ENCODE measurements at regions not wholly inside any gene's neighbourhood (a gene's known extent, or its start where the extent isn't known, plus 50 kb on each side); places are given as distances from the start of the nearest gene placed in this dataset.

DNA sequence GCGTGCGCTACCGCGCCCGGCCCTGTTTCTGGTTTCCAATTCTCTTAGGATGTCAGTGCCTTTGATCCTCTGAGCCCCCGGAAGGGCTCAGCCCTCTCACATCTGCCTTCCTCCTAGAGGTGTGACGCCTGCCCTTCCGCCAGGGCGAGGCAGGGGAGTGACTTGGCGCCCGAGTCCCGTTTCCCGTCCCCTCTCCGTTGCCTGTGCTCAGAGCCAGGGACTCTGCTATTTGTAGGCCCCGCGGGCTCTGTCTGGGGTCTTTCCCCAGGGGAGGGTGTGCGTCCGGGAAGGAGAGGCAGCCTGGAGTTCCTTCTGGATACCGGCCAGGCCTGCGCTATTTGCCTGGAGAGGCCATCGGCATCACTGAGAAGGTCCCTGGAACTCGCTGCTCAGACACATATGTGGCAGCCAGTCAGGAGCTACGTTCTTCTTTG, 103.7 kb upstream of the TAF1B start:
- DNase-seq: no peak

DNA sequence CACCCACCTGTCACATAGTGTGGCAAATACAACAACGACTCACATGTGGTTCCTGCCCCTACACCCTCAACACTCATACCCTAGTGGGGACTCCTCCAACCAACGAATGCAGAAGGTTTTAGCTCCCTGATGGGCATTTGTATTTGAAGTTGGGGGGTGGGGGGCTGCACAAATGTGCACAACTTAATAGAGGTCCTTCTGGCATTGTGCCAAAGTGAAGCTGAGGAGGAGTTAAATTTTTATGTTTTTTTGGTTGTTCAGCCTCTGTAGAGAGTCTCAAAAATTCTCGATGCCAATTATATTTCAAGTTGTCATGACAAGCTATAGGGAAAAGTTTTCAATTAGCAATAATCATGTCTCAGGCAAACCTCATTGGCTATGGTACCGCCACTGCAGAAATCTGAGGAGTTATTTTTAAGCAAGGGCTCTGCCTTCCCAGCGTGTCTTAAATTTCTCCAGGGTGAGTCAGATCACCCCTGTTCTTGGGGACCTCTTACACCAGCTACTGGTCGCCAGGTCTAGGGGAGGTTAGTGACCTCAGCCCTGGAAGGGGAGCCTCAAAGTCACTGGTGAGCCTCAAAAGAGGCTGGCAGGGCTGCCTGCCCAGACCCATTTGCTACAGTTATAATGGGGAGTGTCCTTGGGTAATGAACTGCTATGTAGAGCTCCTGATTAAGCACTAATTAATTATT, 102.7 kb upstream of the TAF1B start:
- DNase-seq: no peak

DNA sequence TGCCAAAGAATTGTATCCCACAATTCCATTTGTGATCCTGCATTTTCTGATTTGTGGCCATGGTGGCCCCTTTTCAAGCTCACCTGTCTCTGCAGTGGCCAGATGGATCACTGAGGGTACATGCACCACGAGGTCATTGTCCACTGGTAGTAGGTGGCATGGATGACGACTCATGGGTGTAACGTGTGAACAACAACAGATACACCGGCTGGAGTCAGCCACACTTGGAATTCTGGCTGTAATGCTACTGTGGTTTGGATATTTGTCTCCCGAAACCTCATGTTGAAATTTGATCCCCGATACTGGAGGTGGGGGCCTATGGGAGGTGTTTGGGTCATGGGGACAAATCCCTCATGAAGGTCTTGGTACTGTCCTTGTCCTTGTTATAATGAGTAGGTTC, 102.2 kb upstream of the TAF1B start:
- no peak for DNase-seq

DNA sequence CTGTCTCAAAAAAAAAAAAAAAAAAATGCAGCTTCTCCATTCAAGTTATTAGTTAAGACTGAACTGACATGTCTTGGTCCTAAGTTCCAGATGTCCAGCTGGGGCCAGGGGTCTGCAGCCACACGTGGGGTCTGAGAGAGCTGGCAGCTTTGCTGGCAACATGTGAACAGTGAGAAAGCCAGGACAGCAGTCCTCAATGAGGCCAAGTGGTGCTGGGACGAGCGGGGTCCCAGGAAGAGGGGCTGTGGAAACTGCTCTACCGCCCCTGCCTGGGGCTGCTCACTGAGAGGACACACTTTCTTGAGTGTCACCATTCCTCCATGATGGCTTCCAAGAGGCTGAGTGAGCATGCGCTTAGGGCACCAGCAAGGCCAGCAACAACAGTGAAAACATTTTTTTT, 100.7 kb upstream of the TAF1B start:
- no peak for DNase-seq

DNA sequence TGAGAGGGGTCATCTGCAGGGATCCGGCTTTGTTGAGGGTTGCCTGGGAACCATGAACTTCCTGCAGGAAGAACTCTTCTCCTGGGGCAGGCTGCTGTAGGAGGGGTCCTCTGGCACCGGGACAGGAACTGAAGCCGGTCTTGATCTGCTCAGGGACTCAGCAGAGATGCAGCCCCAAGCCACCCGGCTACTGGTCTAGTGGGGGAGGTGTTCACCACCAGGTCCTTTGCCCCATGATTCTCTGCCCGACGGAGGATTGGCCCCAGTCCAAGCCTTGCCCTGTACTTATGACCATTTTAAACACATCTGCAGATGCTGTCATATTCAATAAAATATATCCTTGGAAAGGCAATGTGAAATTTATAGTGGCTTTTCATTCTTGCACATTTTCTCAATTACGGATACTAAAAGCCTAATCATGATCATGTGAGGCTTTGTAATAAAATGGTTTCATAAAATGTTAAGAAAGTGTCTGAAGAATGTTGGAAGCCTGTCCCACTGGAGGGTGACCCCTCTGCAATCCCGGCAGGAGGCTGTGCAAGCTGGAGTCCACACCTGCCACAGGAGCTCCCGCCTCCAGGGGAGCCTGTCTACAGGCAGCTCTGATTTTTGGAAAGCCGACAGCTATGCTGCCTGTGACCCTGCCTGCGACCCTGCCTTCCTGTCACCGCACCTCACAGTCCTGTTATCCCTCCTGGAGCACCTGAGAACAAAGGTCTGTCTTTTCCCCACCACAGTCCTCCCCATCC, 98.8 kb upstream of the TAF1B start:
- no peak for DNase-seq

DNA sequence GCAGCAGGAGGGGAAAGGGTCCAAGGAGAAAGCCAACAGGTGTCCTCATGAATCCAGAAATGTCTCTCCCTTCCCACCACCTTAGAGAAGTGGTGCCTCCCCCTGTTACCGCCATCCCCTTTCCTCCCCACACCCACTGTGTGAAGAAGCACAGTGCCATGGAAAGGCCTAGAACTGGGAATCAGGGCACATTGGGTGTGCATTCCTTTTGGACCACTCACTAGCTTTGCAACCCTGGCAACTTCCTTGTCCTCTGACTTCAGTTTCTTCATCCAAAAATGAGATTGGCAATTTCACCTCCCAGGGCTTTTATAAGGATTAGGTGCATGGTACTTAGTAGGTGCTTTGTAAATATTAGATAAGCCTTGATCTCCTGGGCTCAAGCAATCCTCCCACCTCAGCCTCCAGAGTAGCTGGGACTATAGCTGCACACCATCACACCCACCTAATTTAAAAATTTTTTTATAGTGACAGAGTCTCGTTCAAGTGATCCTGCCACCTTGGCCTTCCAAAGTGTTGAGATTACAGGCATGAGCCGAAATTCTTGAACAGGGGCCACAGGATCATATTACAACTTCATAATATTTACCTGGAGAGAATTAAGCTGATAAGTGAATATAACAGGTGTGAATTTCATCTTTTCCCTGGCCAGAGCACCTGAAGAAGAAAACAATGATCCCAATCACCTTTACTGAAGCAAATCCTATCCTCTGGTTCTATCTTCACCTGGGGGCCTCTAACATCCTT, 97.9 kb upstream of the TAF1B start:
- no peak for DNase-seq

DNA sequence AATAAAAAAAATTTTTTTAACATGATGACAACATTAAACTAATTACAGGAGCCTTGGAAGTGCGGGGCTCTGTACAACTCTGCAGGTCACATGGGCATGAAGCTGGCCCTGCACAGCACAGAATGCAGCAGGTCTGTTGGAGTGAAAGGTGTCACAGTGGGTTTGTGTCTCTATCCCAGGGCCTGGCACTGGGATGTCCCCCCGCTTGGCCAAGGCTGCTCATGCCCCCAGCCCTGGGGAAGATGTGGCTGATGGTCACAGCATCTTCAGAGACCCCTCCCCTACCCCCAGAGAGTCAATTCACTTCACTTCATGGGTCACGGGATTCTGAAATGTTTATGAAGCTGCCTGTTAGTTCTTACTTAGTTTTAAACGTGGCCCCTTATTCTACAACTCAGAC, 95.9 kb upstream of the TAF1B start:
- DNase-seq: no peak

DNA sequence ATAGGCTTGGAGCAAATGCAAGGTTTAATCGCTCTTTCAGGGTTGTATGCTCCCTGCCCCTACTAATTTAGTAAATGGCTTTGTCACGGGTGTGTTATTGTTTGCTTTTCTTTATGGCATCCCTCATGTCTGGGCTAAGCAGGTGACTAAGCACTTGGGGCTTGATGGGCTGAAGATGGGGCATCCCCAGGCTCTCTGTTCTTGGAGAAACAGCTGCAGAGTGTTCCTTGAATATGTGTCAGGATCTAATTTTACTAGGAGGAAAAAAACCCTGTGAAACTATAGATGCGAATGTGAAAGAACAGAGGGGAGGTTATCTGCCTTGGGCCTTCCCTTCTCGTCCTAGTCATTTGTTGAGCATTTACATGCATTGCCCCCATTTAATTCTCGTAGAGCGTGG, 94.7 kb upstream of the TAF1B start:
- DNase-seq: no peak

DNA sequence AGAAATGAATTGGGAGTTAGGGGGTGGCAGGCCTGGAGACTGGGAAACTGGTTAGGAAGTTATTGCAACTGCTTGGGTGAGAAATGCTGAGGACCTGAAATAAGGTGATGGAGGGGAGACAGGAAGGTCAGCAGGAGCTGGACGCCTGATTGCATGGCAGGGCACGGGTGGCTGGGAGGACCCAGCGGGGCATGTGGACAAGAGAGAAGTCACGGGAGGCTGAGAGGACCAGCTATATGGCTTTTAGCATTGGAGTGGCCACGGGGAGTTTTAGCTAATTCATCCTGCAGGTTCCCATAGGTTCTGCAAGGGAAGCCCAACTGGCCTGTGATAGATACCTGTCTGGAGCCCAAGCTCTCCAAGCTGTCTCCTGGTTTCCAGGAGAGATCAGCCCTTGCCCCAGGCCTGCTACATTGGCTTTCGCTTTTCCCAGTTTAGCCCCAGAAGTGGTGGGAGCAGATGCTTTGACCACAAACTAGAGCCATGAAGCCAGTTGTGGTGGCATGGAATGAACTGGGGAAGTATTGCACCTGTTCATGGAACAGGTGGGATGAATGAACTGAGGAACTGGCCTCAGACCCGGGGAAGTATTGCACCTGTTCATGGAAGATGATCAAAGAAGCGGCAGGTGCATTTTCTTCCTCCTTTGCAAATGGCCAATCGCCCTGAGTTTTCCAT, 93.6 kb upstream of the TAF1B start:
- DNase-seq: no peak

DNA sequence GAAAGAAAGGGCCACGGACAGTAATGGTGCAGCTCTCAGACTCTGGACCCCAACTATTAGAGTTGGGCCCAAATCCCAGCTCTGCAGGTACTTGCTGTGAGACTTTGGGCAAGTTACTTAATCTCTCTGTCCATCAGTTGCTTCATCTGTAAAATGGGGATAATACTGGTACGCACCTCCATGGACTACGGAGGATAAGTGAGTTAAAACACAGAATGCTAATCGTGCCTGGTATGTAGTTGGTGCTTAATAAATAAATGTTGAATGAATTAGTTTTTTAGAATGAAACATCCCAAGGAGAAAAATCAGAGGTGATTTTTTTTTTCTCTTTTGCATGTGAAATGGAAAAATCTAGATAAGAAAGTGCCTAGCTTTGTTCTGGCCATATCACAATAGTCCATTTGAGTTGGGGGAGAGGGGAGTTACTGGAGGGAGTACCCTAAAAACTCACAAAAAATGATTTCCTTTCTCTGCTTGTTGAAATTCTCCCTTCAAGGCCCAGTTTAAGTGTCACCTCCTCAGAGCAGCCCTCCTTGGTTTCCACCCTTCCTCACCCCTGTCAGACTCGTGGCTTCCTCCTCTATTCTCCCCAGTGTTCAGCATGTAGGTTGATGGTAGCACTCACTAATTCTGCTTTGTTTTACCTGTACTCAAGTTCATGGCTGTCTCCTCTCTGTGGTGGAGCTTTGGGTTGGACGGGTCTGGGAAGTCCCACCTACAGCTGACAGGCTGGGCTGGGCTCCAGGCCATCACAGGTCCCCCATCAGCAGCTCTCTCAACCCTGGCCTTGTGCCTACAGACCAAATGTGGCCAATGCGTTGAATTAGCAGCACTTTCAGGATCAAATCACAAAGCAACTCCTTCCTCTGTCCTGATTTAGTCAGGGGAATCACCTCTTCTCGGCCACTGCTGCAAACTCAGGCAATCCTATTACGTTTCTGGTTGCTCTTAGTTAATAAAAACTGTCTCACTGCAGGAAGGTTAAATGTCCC, 92.8 kb upstream of the TAF1B start:
- no peak for DNase-seq

DNA sequence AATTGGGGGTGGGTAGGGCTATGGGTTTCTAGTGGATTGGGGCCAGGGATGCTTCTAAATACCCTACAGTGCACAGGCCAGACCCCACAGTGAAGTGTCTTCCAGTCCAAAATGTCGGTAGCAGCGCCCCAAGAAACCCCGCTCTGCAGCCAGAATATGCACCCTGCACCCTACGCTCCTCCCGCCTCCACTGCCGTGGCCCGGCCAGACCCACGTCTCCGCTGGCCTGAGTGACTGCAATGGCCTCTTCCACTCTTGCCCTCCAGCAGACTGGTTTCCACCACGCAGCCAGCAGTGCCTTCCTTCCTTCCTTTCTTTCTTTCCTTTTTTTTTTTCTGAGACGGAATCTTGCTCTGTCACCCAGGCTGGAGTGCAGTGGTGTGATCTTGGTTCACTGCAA, 91.4 kb upstream of the TAF1B start:
- no peak for DNase-seq

DNA sequence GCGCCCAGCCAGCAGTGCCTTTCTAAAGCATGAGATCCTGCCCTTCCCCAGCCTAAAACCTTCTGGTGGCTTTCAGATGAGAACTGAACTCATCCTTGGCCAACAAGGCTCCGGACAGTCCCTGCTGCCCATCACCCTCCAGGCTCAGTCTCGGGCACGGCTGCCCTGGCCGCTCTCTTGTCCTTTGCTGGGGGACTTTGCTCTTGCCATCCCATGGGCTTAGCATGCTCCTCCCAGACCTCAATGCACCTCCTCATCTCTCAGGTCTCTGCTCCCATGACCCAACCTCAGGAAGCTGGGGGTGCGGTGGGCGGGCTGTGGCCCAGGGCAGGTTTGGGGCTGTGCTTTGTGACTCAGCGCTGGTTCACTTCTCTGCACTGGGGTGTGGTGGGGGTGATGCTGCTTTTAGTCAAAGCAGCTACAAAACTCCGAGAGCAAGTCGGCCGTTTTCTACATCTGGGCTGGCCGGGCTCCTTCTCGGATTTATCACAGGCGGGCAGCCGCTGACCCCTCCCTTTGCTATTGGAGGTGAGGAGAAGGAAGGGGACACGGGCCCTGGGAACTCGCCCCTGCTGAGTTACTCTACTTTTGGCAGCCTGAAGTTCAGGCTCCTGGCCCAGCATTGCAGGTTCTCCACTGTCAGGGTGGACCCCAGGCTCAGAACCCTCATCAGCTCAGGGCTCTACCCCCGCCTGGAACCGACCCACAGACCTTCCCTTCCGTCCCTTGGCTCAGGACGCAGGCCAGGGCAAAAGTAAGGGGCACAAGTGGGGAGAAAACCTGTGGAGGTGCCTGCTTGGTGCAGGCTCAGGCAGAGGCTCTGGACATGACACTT, 90.6 kb upstream of the TAF1B start:
- DNase-seq: no peak

DNA sequence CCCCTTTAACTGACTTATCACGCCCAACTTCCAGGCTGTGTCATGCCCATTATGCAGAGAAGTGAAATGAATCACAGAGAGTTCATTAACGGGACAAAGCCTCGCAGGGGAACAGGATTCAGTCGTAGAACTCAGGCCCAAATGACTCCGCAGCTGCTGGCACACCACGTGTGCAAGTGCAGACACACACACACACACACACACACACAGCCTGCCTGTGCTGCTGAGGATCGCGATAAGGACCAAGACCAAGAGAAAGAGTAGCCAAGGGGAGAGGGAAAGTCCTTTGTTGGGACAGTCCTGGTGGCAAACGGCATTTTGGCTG, 90.0 kb upstream of the TAF1B start:
- peak; percentile 18 for DNase-seq

DNA sequence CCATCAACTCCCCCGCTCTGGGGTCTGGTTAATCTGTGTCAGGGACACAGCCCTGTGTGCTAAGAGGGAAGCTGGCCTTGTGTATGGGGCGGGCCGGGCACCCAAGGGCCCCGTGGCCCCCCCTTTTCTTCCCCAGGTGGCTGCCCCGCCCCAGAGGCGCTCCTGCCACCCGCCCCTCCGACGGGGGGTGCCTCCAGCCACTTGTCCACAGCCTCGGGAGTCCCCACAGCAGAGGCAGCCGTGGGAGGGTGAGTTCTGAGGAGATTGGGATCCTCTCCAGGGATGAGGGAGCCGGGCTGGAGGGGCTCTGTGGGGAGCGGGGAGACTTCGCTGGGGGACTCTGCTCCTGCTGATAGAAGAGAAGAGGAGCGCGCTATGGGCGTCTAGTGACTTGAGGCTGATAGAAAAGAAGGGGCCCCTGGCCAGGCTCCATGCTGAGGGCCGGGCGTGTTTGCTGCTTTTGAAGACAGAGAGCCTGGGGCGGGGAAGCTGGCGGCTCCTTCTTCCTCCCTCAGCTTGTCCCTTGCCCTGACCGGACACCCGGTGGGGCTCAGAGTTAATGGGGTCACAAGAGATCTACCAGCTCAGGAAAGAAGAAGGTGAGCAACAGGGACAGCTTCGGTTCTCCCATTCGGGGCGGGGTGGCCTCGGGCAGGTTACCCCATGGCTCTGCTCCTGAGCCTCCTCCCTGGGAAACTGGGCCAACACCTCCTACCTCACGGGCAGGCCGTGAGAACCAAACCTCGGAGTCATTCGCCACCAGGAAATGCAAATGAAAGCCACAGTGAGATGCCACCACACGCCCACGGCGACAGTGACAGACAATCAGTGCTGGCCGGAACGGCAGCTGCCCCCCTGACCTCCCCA, 89.4 kb upstream of the TAF1B start:
- no peak for DNase-seq

DNA sequence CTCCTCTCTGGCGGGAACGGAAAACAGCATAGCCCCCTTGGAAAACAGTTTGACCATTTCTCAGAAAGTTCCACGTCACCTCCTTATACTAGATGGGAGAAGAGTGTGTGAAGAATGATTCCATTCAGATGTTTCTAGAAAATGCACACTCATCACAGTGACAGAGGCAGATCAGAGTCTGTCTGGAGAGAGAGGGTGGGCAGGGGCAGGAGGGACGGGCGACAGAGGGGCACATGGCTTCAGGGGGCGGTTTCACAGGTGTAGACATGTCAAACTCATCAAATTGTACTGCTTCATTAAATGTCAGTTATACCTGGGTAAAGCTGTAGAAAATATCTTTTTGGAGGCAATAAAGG, 88.8 kb upstream of the TAF1B start:
- DNase-seq: no peak

DNA sequence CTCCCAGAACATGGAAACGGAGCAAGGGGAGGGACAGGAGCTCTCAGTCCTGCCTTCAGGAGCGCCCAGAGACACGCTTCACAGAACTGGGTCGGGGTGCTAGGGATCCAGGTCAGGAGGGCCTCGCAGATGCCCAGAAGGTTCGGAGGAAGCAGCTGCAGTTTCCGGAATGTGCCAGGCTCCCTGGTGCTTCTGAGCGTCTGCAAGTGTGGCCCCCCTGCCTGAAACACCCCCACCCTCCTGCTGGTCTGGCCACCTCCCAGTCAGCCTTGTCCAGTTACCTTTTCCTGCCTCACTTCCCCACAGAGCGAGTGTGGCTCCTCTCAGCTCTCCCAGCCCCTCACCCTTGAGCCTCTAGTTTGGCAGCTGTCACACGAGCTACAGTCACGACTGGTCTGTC, 88.3 kb upstream of the TAF1B start:
- no peak for DNase-seq

DNA sequence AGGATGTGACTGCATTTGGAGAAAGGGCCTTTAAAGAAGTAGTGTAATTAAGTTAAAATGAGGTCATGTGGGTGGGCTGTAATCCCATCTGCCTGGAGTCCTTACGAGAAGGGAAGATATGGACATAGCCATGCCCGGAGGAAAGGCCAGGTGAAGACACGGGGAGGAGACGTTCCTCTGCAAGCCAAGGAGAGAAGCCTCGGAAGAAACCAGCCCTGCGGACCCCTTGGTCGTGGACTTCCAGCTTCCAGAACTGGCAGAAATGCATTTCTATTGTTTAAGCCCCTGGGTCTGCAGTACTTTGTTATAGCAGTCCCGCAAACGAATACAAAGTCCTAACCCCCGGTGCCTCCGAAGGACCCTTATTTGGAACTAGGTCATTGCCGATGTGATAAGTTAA, 87.6 kb upstream of the TAF1B start:
- no peak for DNase-seq

DNA sequence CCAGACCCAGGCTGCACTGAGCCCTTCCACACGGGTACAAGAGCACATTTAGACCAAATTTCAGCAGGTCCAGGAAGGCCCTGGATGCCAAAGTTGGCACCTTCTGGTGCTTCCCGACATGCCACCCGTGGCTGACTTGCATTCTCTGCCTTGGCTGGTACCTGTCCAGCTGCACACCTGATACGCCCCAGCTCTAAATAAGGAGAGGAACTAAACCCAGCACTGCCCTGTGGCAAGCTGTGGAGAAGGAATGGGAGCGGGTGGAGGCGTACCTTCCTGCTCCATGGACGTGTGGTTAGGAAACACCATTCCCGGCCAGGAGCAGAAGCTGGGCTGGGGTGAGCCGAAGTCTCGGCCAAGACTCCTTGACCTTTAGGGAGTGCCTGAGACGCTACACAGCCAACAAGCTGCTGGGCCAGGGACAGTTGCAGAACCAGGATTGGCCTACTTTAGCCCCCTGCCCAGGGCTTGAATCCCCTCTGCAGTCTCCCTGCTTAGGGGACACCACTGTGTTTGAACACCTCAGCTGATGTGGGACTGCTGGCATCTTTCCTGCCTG, 86.5 kb upstream of the TAF1B start:
- no peak for DNase-seq

DNA sequence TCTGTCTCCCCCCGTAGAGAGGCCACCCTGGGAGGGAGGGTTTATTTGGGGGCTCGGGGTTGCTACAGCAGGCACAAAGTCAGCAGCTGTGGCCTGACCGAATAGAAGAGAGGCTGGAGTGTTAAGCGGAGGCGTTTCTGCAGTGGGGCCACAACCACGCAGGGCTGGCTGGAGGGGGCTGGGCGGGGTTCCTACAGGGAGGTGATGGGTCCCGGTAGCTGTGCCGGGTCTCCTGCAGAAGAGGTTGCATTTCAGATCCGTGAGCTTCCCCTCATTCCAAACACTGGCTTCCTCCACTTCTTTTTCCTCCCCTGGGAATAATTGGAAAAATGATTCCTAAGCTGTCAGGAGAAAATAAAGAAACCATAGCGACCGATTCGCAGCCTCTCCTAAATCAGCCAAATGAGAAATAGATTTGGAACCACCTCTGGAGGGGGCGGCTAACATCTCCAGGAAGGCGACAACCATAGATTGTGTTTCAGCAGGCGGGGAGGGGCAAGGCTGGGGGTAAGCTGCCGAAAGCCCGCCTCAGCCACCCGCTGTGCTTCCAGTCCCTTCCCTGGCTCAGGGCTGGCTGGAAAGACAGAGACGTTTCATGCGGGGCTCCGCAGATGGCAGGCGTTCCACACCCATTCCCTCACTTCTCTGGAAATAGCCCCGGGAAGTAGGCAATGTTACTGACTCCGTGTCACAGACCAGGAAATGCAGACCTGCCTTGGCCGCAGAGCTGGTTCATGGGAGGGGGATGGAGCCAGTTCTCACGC, 85.6 kb upstream of the TAF1B start:
- DNase-seq: no peak

Measured in GDM1 (cell line).